HG02623 (cell line): ENCODE measurements at regions not wholly inside any gene's neighbourhood (a gene's known extent, or its start where the extent isn't known, plus 50 kb on each side); places are given as distances from the start of the nearest gene placed in this dataset.

Experiments
- ATAC-seq: cut with Tn5 transposase; IDR thresholded peaks from one replicate; pipeline ENCODE4 v1.9.1; 2021; ENCODE audit warnings: moderate library complexity; ENCODE audit not compliant: unreplicated experiment

DNA sequence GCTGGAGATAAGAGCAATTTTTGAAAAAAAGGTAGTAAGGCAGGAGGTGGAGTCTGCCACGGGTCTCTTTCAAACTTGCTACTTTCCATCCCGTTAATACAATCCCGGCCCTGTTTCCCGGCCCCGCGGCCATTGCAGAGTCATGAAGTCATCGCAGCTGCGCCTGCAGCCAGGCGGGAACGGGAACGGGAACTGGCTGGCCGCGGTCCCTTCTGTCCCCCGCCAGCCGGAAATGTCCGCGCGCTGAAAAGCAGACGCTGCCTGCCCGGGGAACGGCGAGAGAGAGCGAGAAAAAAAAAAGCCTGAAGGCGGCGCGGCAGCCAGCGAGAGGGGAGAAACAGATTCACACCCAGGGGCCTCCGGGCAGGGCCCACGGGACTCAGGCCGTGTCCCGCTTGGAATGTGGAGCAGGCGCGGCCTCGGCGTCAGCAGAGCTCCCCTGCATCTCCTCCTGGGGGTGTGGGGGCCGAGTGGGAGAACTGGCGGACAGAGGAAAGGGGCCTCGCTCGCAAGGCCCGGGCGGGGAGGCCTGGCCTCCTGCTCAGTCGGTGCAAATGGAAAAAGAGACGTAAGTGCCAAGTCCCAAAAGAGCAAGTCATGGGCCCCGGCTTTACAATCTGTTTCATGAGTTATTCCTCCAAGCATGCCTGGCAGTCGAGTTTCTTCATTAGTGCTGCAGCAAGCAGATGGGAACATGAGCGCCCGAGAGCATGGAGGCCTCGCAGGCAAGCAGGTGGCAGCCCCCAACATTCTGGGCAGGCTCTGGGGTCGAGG lies 201.2 kb upstream of the GAS1 start:
- no peak for ATAC-seq

DNA sequence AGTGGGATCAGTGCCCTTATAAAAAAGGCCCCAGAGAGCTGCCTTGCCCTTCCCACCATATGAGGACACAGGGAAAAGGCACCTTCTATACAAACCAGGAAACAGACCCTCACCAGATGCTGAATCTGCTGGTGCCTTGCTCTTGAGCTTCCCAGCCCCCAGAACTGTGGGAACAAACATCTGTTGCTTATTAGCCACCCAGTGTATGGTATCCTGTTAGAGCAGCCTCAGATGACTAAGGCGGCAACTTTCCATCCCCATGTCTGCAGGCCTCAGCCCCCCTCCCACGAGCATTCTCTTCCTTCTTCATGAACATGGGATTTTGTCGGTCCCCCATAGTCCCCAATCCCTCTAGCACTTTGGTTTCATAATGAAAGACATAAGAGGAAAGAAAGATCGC lies 202.5 kb upstream of the GAS1 start:
- ATAC-seq, result no peak

DNA sequence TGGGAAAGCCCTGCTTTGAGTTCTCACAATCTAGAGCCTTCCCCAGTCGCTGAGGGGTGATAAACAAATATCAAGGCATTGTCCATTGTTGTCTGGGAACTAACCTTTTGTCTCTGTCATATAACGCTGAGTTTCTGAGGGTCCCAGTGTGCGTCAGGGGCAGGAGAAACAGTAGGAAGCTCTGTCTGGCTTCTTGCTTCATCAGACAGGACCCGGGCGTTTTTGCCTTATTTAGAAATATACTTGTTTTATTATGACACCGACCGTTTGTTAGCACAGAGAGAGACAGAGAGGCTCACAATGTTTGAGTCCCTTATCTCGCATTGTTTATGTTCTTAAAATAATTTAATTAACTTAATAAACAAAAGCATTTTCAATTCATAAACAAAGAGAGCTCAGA lies 204.9 kb upstream of the GAS1 start:
- ATAC-seq, result no peak

DNA sequence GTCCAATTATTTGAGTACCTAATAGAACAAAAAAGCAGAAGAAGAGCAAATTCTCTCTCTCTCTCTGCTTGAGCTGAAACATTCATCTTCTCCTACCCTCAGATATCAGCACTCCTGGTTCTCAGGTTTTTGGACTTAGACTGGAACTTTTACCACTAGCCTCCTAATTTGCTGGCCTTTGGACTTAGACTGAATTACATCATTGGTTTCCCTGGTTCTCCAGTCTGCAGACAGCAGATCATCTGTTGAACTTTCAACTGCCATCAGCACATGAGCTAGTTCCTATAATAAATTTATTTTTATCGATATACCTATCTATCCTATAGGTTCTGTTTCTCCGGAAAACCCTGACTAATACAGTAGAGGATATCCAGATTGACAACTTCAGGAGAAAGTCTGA lies 208.9 kb upstream of the GAS1 start:
- no peak for ATAC-seq

DNA sequence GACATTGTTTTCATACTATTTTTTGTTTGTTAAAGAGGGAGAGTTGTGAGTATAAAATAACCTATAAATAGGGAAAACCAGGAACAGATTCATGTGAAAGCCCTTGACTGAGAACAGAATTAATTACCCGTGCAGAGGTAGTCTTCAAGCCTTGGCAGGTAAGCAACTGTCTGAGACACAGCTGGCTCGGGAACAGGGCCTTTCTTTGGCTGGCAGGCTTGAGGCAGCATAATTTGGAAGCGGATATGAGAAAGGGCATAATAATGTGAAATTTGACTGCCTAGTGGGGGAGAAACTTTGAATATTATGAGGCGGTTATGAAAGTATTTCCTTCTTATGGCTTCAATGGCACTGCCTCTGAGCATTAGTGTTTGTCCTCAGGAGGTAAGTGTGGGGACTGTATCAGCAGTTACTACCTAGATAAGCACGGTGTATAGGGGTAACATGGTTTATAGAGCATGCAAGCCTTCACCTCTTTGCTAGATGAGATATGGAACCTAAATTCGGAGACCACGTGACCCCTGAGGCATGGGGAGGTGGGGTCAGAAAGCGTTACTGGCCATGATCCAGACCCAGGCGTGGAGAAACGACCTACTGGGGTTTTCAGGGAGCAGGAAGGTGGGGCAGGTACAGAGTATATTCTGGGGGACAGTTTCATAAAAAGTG lies 210.2 kb upstream of the GAS1 start:
- no peak for ATAC-seq

DNA sequence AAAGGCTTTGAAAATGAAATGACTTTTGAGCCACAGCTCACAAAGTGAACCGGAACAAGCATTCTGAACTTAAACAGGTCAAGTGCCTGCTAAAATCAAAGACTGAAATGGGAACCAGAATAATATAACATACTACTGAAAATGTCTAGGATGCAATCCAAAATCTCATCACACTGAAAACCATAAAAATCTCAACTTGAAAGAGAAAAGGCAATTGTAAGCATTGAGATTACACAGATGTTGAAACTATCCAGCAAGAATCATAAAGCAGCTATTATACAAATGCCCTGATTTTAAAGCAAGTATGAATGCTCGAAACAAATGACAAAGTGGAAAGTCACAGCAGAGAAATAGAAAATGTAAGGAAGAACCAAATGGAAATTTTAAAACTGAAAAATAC lies 211.5 kb upstream of the GAS1 start:
- ATAC-seq, result no peak

DNA sequence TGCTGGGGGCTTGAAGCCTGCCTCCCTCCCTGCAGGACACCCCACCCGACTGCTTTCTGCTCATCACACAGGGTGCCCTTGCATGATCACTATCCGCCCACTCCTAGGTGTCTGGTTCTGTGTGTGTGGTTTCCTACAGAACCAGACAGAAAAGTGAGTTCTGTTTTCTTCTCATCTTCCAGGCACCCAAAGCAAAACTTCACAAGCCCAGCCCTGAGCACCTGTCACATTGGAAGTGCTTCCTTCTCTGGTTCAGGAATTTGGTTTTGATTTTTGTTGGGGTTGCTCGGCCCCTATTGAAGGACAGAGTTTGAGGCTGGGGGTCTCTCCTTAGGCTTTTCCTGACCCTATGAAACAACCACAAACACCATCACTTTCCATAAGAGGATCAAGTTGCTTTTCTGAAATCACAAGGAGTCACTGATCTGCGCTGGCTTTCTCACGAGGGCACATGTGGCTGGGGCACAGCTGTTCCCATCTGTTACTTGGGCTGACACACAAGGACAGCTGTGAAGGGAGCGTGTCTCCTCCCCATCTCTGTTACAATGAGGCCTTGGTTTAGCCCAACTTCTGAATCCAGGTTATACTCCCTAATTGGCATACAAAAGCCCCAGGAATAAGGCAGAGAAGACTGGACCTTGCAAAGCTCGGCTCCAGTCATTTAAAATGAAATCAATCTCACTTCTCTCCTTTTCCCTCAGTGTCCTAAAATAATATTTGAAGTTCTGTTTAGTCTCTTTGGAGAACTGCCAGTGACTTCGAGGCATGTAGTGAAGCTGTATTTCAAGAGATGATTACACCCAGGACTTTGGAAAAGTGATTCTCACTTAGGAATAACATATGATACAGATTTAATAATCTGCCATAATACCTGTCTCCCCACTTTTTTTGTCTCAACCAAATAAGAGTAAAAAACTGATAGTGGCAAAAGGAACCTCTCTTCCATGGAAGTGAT lies 213.1 kb upstream of the GAS1 start:
- no peak for ATAC-seq

DNA sequence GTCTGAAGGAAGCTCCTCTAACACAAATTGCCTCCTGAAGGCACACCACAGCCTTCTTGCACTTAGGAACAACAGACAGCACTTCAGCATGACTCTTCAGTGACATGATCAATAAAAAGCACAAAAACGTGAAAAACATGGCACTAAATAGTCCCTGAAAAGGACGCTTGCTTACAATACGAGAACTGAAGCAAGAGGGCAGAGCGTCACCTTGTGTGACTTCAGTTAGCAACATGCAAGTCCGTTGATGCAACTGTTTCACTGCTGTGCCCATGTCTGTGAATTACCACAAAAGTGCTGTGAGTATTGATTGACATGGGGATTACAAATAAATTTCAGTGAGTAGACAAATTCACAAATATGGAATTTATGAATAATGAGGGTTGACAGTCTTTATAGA lies 219.9 kb upstream of the GAS1 start:
- no peak for ATAC-seq

DNA sequence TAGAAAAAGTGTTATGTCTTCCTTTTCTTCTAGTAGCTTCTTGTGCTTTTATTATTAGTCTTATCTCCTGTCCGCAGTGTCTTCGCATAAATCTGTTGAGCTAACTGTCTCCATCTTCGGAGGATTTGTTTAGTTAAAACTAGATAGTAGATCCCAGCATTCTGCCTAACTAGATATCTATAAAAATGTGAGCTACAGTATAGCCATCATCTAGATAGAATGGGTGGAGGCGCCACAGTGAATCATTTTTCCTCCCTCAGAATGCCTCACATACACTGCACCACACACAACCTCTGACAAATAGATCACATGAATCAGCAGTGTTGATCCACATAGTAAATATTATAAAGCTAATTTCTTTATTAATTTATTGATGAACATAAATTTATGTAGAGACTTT lies 220.3 kb upstream of the GAS1 start:
- ATAC-seq, result no peak

DNA sequence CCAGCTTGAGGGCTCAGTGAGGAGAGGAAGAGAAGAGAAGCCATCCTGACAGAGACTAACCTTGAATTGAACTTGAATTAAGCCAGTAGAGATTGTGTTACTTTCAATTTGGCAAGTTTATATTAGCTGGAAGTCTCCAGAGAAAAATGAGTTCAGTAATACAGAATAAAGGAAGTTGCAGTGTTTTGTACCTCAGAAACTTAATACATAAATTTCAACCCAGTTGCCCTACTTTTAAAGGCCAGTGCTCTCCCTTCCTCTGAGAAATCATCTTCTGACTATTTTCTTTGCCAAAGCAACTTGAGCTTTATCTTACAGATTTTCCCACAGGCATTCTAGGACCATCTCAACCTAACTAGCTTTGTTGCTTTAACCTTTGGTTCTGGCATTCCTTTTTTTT lies 231.0 kb upstream of the GAS1 start:
- no peak for ATAC-seq

DNA sequence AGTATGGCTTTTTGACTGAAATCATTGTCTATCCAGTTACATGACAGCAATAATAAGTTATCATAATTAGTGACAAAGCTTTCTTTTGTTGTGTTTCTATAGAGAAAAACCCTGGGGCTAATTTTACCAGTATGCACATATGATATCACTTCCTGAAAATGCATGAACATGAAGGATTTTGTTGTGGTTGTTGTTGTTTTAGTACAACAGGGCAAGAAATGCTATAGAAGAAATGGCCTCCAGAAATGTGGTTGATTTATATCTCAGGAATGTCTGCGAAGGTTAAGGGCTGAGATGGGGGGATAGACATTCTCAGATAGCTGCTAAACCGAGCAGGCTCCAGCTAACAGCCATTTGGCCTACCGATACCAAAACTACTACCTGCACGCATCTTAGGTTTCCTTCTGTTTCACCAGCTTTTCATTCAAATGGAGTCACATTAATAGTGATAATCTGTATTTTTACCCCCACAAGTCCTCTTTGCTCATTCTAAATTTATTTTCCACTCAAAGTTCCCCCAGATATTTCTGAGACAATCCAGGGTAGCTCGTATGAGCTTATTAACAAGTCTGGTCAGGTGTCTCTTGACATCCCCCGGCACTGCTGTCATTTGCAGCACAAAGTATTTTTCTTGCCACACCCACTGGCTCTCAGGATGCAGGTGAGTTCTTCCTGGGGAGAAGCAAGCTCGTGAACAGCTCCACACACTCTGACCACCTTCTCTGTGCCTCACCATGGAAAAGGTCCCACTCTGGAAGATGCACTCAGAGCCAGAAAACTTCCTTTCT lies 232.4 kb upstream of the GAS1 start:
- no peak for ATAC-seq

DNA sequence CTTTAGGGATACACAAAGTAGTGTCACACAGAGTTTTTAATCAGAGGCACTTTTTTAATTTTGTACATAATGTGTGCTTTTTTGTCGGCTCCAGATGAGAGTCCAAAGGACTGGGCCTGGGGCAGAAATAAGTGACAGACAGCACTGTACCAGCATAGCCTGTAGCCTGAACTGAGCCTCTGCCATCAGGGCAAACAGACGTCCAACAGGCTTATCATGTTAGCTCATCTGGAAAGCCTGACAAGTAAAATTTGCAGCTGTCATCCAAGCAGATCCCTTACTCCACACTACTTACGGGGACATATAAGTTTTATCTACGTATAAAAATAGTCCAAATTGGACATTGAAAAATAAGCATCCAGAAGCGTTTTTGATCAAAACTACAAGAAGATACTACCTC lies 233.1 kb upstream of the GAS1 start:
- no peak for ATAC-seq

DNA sequence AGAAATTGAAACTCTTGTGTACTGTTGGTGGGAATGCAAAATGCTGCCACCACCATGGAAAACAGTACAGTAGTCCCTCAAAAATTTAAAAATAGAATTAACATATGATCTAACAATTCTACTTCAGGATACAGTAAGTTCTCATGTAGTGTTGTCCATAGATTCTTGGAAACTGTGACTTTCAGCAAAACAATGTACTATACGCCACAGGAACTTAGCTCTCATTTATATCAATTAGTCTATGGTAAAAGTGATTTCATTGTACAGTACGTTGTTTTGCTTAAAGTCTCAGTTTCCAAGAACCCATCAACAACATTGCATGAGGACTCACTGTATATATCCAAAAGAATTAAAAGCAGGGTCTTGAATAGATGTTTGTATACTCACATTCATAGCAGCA lies 233.5 kb upstream of the GAS1 start:
- ATAC-seq, result no peak

DNA sequence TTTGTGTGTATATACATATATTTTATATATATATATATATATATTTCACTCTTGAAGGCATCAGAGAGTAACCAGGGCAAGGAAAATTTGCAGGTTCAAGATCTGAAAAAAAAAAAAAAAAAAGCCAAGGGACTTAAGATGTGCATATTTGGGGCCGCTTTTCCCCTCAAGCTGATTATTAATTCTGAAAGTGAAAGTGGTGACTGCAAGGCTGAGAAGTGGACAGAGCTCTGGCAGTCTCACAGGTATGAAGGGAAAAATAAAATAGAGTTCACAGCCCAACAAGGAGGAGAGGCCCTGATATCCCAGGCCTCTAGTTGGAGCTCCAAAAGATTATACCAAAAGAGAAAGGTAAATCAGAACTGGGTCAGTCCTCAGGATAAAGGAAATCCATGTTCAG lies 234.4 kb upstream of the GAS1 start:
- no peak for ATAC-seq

DNA sequence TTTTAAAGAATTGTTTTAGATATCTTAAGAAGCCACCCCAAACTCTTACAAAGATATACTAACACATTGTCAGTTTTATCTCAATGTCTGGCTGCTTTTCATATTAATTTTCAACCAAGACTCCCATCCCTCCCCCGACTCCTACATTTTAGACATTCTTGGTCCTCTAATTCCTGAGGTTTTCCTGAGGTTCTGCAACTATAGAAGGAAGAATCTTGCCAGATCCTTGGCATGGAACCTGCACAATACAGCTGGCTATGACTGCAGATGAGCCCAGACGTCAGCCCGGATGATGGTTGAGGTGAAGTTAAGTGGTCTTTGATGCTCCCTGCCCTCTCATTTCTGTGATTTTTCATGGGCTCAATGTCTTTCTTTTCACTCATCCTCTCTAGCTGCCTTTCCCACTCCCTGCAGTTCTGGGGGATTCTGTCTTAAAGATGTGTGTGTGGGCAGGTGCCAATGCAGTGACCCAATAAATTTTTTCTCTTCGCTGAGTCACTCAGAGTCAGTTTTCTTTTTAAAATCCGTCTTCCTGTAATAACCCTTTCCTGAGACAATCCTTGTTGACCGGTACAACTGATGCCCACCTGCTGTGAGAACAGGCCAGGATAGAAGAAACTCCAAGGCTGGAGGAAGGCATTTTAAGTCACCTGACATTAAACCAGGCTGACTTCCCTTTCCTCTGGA lies 237.8 kb upstream of the GAS1 start:
- no peak for ATAC-seq

DNA sequence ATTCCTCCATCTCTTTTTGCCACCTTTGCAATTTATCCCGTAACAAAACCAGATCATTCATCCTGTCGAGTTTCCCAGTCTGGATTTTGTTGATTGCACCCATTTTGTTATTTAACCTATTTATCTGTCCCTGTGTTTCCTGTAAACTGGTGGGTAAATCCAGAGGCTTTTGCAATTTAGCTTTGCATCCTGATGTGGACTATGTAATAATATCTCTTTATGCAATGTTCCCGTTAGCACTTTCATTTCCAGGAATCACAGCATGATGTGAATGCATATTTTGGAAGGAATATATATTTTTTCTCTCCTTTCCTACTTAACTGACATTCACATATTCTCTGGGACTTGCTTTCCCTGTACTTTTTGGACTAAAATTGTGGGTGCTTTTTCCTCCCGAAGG lies 240.3 kb upstream of the GAS1 start:
- no peak for ATAC-seq

DNA sequence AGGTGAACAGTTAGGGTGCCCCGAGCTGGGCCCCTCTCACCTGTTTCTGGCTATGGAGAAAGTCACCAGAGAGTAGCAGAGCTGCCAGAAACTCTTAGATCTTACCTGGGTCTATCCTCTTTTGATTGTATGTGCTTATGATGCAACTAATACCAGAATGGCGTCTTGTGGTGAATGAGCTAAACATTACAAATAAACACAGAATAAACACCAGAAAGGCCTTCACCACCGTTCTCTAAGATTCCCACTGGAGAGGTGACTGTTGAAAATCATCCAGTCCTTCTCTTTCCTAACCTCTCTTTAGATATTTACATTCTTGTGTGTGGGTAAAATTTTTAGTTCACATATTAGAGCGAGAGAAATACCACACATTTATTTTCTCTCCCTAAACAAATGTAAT lies 241.7 kb upstream of the GAS1 start:
- ATAC-seq, result no peak

DNA sequence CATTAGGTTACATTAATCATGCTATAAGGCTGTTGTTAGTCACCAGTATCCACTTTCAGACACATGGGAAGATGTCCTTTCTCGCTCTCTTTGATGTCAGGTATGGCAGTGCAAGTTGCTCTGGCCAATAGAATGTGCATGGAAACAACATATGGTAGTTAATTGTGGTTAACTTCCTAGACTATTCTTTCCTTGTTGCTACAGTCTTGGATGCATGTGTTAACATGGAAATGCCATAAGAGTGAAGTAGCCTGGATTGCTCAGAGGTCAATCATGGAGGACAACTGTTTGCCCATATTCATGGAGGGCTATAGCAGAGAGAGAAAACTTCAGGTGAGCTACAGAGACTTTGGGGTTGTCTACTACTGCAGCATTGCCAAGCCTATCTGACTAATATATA lies 245.8 kb upstream of the GAS1 start:
- no peak for ATAC-seq

DNA sequence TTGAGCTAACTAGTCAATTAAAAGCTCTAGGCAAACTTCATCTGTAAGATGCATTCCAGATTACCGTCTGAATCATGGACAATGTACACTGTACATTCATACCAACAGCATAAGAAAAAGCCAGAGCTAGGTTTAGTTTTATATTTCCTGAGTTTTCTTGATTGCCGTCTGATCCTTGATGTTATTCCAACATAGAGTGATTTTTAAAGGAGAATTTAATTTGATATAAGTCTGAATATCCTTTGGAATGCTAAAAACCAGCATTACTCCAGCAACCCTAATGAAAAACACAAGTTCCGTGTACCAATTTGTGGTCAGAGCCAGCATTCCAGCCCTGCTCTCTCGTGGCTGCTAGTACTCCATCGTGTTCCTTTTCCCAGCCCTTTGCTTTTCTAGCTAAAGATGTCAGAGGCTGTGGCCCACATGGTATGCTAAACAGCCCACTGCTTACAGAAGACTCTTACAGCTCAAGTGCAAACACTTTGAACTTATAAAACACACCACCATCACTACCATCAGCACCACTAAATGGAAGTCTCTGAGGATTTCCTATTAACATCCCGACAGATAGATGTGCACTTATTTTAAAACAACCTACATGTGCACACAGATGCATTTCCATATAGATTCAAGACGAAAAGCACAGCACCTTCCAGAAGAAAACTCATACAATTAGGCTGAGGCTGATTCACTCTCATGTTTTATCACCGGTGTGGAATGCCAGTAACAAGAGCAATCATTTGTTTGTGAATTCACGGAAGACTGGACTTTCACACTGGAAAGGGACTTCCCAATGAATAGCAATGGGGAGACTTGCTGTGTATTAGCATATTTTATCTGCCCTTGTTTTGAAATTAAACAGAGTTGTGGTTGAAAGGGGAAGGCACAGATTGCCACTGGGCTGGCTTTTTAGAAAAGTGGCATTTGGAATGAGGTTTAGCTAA lies 246.9 kb upstream of the GAS1 start:
- ATAC-seq, result no peak
